Colonic mucosa (tissue), 4 donors: ENCODE measurements at regions not wholly inside any gene's neighbourhood (a gene's known extent, or its start where the extent isn't known, plus 50 kb on each side); places are given as distances from the start of the nearest gene placed in this dataset.

ENCODE experiments used
- DNase-seq: peaks from one replicate; pipeline ENCODE4 v3.0.0-alpha.2; 2020
- H3K27ac ChIP-seq: fragments of 200-600 bp; one replicate; pipeline ENCODE4 v1.8.0; 2021
- H3K27me3 ChIP-seq: fragments of 200-600 bp; one replicate; pipeline ENCODE4 v1.8.0; 2021
- H3K36me3 ChIP-seq: fragments of 200-600 bp; one replicate; pipeline ENCODE4 v1.8.0; 2021
- H3K4me1 ChIP-seq: fragments of 200-600 bp; one replicate; pipeline ENCODE4 v1.8.0; 2021; ENCODE audit warnings: mild to moderate bottlenecking
- H3K4me3 ChIP-seq: fragments of 200-600 bp; one replicate; pipeline ENCODE4 v1.8.0; 2021
- H3K9ac ChIP-seq, 2 donors: one replicate each; pipeline ENCODE4 v1.7.0; 2013; ENCODE audit warnings: control low read depth in 2 of 2, low read depth in 2 of 2, low read length in 2 of 2
- H3K9me3 ChIP-seq: fragments of 200-600 bp; one replicate; pipeline ENCODE4 v1.8.0; 2021
- intact Hi-C: fragments of 100-400 bp; cut with DNase I; formaldehyde crosslinking; loops from one replicate; pipeline ENCODE4 v1.14.1; 2022
- TF ChIP-seq, protein P1 (sequence below): fragments of 200-600 bp; IDR thresholded peaks from one replicate; pipeline ENCODE4 v1.8.0; 2022; ENCODE audit warnings: antibody characterized with exemption, mild to moderate bottlenecking
- donor health status: healthy.
- donor health status: DM: no; HTN: no; CAD: no.
- donor health status: DM: no; HTN: no; CAD: no.

- intact Hi-C loops, result no loop called here
- H3K4me1 ChIP-seq, result no peaks in the 10 kb centered on the region
- H3K36me3 ChIP-seq, result no peaks in the 10 kb centered on the region
- TF ChIP-seq, protein P1, sequence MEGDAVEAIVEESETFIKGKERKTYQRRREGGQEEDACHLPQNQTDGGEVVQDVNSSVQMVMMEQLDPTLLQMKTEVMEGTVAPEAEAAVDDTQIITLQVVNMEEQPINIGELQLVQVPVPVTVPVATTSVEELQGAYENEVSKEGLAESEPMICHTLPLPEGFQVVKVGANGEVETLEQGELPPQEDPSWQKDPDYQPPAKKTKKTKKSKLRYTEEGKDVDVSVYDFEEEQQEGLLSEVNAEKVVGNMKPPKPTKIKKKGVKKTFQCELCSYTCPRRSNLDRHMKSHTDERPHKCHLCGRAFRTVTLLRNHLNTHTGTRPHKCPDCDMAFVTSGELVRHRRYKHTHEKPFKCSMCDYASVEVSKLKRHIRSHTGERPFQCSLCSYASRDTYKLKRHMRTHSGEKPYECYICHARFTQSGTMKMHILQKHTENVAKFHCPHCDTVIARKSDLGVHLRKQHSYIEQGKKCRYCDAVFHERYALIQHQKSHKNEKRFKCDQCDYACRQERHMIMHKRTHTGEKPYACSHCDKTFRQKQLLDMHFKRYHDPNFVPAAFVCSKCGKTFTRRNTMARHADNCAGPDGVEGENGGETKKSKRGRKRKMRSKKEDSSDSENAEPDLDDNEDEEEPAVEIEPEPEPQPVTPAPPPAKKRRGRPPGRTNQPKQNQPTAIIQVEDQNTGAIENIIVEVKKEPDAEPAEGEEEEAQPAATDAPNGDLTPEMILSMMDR, result no peak
- H3K4me3 ChIP-seq, result no peak overlapping the region
- no peaks in the 10 kb centered on the region for H3K9me3 ChIP-seq
- H3K27ac ChIP-seq, result no peak overlapping the region
- no peak overlapping the region for H3K9ac ChIP-seq
- no peaks in the 10 kb centered on the region for H3K27me3 ChIP-seq
- DNase-seq, result no peak
Measured at GRCh38 chr11:33622186-33622585, 78.4 kb downstream of the C11orf91 start.

GRCh38 chr11:33620423-33621171 lies 80.0 kb downstream of the C11orf91 start:
- Histone ChIP-seq H3K27ac (no peak overlapping the region), H3K4me1 (no peaks in the 10 kb centered on the region)

GRCh38 chr11:33618956-33619355 lies 81.7 kb downstream of the C11orf91 start:
- Histone ChIP-seq H3K9ac (no peak overlapping the region), H3K27me3 (no peaks in the 10 kb centered on the region), H3K36me3 (no peaks in the 10 kb centered on the region), H3K4me1 (no peaks in the 10 kb centered on the region), H3K4me3 (no peak overlapping the region), H3K9me3 (no peaks in the 10 kb centered on the region), H3K27ac (no peak overlapping the region)
- no peak for DNase-seq
- intact Hi-C loops, result no loop called here
- TF ChIP-seq, protein P1, result no peak

More at GRCh38 chr11:33620423-33621171, 80.0 kb downstream of the C11orf91 start:
- Histone ChIP-seq H3K9ac (no peak overlapping the region), H3K36me3 (no peaks in the 10 kb centered on the region), H3K9me3 (no peaks in the 10 kb centered on the region), H3K27me3 (no peaks in the 10 kb centered on the region), H3K4me3 (no peak overlapping the region)
- intact Hi-C loops, result no loop called here
- DNase-seq, result no peak
- TF ChIP-seq, protein P1, result no peak

DNA sequence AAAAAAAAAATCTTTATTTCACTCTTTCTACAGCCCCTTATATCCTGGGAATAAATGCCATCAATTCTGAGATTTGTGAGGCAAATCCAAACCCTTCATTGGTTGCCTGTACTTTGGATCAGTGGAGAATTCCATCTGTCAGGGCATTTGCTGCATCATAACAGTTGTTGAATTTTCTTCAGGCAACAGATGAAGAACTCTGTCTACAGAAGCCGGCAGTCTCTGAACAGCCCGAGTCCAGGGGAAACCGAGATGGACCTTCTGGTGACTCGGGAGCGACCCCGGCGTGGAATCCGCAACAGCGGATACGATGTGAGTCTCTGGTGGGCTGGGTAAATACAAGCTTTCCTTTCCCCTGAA lies 82.3 kb downstream of the C11orf91 start:
- no peak overlapping the region for H3K27ac ChIP-seq
- DNase-seq, result no peak
- no peaks in the 10 kb centered on the region for H3K9me3 ChIP-seq
- no peak overlapping the region for H3K9ac ChIP-seq
- no peaks in the 10 kb centered on the region for H3K36me3 ChIP-seq
- no peaks in the 10 kb centered on the region for H3K4me1 ChIP-seq
- intact Hi-C loops, result no loop called here
- H3K4me3 ChIP-seq, result no peak overlapping the region
- TF ChIP-seq, protein P1, result no peak
- H3K27me3 ChIP-seq, result no peaks in the 10 kb centered on the region

DNA sequence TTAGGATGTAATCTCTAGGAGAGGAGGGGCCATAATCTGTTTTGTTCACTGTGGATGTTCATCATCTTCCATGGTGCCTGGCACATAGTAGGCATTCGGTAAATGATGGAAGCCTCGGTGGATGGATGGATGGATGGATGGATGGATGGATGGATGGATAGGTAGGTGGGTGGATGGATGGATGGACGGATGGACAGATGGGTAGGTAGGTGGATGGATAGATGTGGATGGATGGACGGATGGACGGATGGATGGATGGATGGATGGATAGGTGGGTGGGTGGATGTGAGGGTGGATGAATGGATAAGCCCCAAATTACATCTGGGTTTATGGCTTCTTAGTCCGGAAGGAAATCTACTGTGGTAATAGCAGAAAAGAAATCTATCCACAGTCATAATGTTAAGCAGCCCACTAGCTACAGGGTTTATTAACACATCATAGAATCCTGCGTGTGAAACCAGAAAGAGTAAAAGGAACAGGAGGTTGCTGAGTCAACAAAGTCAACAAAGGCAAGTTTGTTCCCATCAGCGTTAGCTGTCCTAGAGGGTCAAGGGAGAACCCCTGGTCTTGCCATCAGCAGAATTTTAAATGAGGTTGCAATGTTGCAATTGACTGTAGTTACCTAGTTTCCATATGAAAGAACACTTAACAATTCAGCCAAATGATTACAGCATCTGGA lies 82.8 kb downstream of the C11orf91 start:
- H3K4me1 ChIP-seq, result no peaks in the 10 kb centered on the region
- H3K27me3 ChIP-seq, result no peaks in the 10 kb centered on the region
- TF ChIP-seq, protein P1, result no peak
- H3K9ac ChIP-seq, result no peak overlapping the region
- no peak overlapping the region for H3K27ac ChIP-seq
- no peaks in the 10 kb centered on the region for H3K36me3 ChIP-seq
- DNase-seq, result no peak
- intact Hi-C loops, result no loop called here
- H3K9me3 ChIP-seq, result no peaks in the 10 kb centered on the region
- H3K4me3 ChIP-seq, result no peak overlapping the region
